GM23338 (cell line): ENCODE measurements at regions not wholly inside any gene's neighbourhood (a gene's known extent, or its start where the extent isn't known, plus 50 kb on each side); places are given as distances from the start of the nearest gene placed in this dataset.

Experiments
- CREB1 ChIP-seq: fragments of 250-450 bp; sonication (Bioruptor Pico); IDR thresholded peaks from 2 replicates; pipeline ENCODE4 v1.5.0; 2020; ENCODE audit warnings: low read depth, mild to moderate bottlenecking, moderate library complexity
- CTCF ChIP-seq, 2 experiments: fragments of 200-600 bp in 1 of 2; sonication (generic) in 1 of 2; conservative IDR thresholded peaks; 2 replicates each; pipeline versions ENCODE4 v1.5.1 to v1.6.1; 2016 to 2017; ENCODE audit warnings: antibody characterized with exemption in 2 of 2, low read depth in 2 of 2, mild to moderate bottlenecking in 2 of 2, moderate library complexity in 1 of 2
- ETS1 ChIP-seq: IDR thresholded peaks from 2 replicates; pipeline ENCODE4 v1.6.1; 2016; ENCODE audit warnings: antibody characterized with exemption
- EZH2 ChIP-seq: fragments of 200-600 bp; sonication (generic); IDR thresholded peaks from one replicate; pipeline ENCODE4 v1.8.0; 2017; ENCODE audit warnings: antibody characterized with exemption, mild to moderate bottlenecking, low read depth; ENCODE audit not compliant: unreplicated experiment
- EZH2phosphoT487 ChIP-seq: fragments of 200-600 bp; sonication (generic); IDR thresholded peaks from one replicate; pipeline ENCODE4 v1.8.1; 2018; ENCODE audit warnings: antibody characterized with exemption; ENCODE audit not compliant: unreplicated experiment
- JUNB ChIP-seq: IDR thresholded peaks from one replicate; pipeline ENCODE4 v1.6.1; 2016; ENCODE audit warnings: antibody characterized with exemption; ENCODE audit not compliant: unreplicated experiment
- POLR2AphosphoS5 ChIP-seq: IDR thresholded peaks from 2 replicates; pipeline ENCODE4 v1.6.1; 2016; ENCODE audit warnings: antibody characterized with exemption, low read depth
- ZNF114 ChIP-seq: fragments of 250-450 bp; sonication (Bioruptor Pico); IDR thresholded peaks from 2 replicates; pipeline ENCODE4 v1.5.0; 2020; ENCODE audit warnings: mild to moderate bottlenecking, moderate library complexity
- ZNF462 ChIP-seq: fragments of 250-450 bp; sonication (Bioruptor Pico); IDR thresholded peaks from 2 replicates; pipeline ENCODE4 v1.5.0; 2020; ENCODE audit warnings: mild to moderate bottlenecking, moderate library complexity
- TF ChIP-seq, protein P1 (sequence below): IDR thresholded peaks from one replicate; pipeline ENCODE4 v1.6.1; 2018; ENCODE audit warnings: antibody characterized with exemption; ENCODE audit not compliant: unreplicated experiment

DNA sequence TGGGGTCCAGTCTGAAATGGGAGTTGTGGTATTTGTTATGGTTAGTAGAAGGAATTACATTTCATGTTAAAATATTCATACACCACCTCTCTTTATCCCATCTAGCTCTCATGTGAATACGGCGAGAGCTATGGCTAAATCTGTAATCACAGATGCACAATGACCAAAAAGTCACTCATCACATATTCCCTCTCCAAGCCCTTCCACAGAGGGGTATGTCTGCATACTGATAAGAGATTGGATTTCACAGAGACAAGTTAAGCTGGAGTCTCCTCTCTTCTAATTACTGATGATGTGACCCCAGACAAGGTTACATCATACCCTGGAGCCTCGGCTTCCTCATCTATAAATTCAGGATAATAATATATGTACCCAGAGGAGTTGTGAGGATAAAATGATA is 237.8 kb upstream of the RHOBTB1 start:
- TF ChIP-seq CTCF (conservative IDR thresholded peaks at IDR 0.05; ENCODE audit: low read depth in 2 of 2), result no peak
- TF ChIP-seq POLR2AphosphoS5, result no peak
- TF ChIP-seq JUNB, result no peak
- no peak for TF ChIP-seq EZH2
- no peak for TF ChIP-seq EZH2phosphoT487
- no peak for TF ChIP-seq ZNF114 (CRISPR knock-in tag)
- TF ChIP-seq ZNF462, result no peak
- TF ChIP-seq, protein P1, sequence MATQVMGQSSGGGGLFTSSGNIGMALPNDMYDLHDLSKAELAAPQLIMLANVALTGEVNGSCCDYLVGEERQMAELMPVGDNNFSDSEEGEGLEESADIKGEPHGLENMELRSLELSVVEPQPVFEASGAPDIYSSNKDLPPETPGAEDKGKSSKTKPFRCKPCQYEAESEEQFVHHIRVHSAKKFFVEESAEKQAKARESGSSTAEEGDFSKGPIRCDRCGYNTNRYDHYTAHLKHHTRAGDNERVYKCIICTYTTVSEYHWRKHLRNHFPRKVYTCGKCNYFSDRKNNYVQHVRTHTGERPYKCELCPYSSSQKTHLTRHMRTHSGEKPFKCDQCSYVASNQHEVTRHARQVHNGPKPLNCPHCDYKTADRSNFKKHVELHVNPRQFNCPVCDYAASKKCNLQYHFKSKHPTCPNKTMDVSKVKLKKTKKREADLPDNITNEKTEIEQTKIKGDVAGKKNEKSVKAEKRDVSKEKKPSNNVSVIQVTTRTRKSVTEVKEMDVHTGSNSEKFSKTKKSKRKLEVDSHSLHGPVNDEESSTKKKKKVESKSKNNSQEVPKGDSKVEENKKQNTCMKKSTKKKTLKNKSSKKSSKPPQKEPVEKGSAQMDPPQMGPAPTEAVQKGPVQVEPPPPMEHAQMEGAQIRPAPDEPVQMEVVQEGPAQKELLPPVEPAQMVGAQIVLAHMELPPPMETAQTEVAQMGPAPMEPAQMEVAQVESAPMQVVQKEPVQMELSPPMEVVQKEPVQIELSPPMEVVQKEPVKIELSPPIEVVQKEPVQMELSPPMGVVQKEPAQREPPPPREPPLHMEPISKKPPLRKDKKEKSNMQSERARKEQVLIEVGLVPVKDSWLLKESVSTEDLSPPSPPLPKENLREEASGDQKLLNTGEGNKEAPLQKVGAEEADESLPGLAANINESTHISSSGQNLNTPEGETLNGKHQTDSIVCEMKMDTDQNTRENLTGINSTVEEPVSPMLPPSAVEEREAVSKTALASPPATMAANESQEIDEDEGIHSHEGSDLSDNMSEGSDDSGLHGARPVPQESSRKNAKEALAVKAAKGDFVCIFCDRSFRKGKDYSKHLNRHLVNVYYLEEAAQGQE, result no peak
- no peak for TF ChIP-seq CREB1 (CRISPR knock-in tag)
- TF ChIP-seq ETS1, result no peak
